ENCODE measurements at regions not wholly inside any gene's neighbourhood (a gene's known extent, or its start where the extent isn't known, plus 50 kb on each side); places are given as distances from the start of the nearest gene placed in this dataset.

- TF ChIP-seq CTCF (IDR thresholded peaks at IDR 0.05): no peak
- TF ChIP-seq POLR2A (IDR thresholded peaks at IDR 0.05): no peak
Measured at GRCh38 chrX:13485167-13485566, 84.2 kb upstream of the EGFL6 start.

Measured in uterus (tissue), 2 donors.